GM12872 (cell line): ENCODE measurements at regions not wholly inside any gene's neighbourhood (a gene's known extent, or its start where the extent isn't known, plus 50 kb on each side); places are given as distances from the start of the nearest gene placed in this dataset.

ENCODE experiments used
- CTCF ChIP-seq: IDR thresholded peaks from 3 replicates; pipeline ENCODE4 v1.5.1; 2011; ENCODE audit warnings: low read depth, mild to moderate bottlenecking, low read length, moderate library complexity; ENCODE audit not compliant: insufficient read depth

GRCh38 chr5:124912638-124913328, 166.3 kb upstream of the ZNF608 start:
- TF ChIP-seq CTCF = no peak

- TF ChIP-seq CTCF = no peak
These were observed 166.9 kb upstream of the ZNF608 start for GRCh38 chr5:124913329-124913653.

GRCh38 chr5:124918618-124919017, 172.2 kb upstream of the ZNF608 start:
- no peak for TF ChIP-seq CTCF

- TF ChIP-seq CTCF = no peak
These were observed 172.6 kb upstream of the ZNF608 start for GRCh38 chr5:124919076-124919475.

GRCh38 chr5:124919747-124920525, 173.5 kb upstream of the ZNF608 start:
- no peak for TF ChIP-seq CTCF

GRCh38 chr5:124920909-124921666, 174.6 kb upstream of the ZNF608 start:
- TF ChIP-seq CTCF = no peak

- no peak for TF ChIP-seq CTCF
These were observed 175.3 kb upstream of the ZNF608 start for GRCh38 chr5:124921694-124922093.
